OCI-LY7 (cell line): ENCODE measurements at regions not wholly inside any gene's neighbourhood (a gene's known extent, or its start where the extent isn't known, plus 50 kb on each side); places are given as distances from the start of the nearest gene placed in this dataset.

Source experiments
- BruUV-seq: library from RNA; stranded (reverse); fragments of 400-500 nt; replicated peaks from 2 replicates; lab custom pipeline; 2021; lab: Mats Ljungman, UMichigan
- CTCF ChIA-PET: fragments of 300-600 bp; sonication (Branson Sonifier 250); formaldehyde crosslinking; loops from one replicate; lab custom pipeline; 2022; ENCODE audit warnings: antibody characterized with exemption; ENCODE audit not compliant: unreplicated experiment; lab: Charles Lee
- POLR2A ChIA-PET: fragments of 300-600 bp; sonication (Branson Sonifier 250); formaldehyde crosslinking; loops from one replicate; lab custom pipeline; 2022; ENCODE audit warnings: antibody characterized with exemption; lab: Charles Lee
- DNase-seq: peaks from one replicate; pipeline ENCODE4 v3.0.0-alpha.2; 2015; ENCODE audit warnings: low spot score
- H2AFZ ChIP-seq: fragments of 200-600 bp; sonication (generic), shearing (Covaris generic); 2 replicates; pipeline ENCODE4 v1.6.1; 2014; ENCODE audit warnings: mild to moderate bottlenecking, antibody characterized with exemption, low read length, moderate library complexity
- H3K27ac ChIP-seq: fragments of 200-600 bp; sonication (generic); 2 replicates; pipeline ENCODE4 v1.5.1; 2014; ENCODE audit warnings: mixed run types, low read depth, mild to moderate bottlenecking, moderate library complexity, low read length, inconsistent platforms; ENCODE audit not compliant: poor library complexity, severe bottlenecking
- H3K36me3 ChIP-seq: fragments of 200-600 bp; sonication (generic); 2 replicates; pipeline ENCODE4 v1.6.1; 2014; ENCODE audit warnings: mild to moderate bottlenecking, antibody characterized with exemption, low read length, moderate library complexity, mixed read lengths; ENCODE audit not compliant: insufficient read depth
- H3K4me1 ChIP-seq: fragments of 200-600 bp; sonication (generic); 2 replicates; pipeline ENCODE4 v1.5.1; 2014; ENCODE audit warnings: mild to moderate bottlenecking, low read length; ENCODE audit not compliant: insufficient read depth, poor library complexity, severe bottlenecking
- H3K4me2 ChIP-seq: fragments of 200-600 bp; sonication (generic); 2 replicates; pipeline ENCODE4 v1.6.1; 2014; ENCODE audit warnings: mild to moderate bottlenecking, low read length
- H3K4me3 ChIP-seq: fragments of 200-600 bp; sonication (generic); 2 replicates; pipeline ENCODE4 v1.5.1; 2014; ENCODE audit warnings: mild to moderate bottlenecking, low read depth, low read length; ENCODE audit not compliant: poor library complexity, severe bottlenecking
- H3K79me2 ChIP-seq: fragments of 200-600 bp; sonication (generic); 2 replicates; pipeline ENCODE4 v1.6.1; 2016; ENCODE audit warnings: low read depth, mild to moderate bottlenecking, low read length, moderate library complexity, mixed read lengths; ENCODE audit not compliant: insufficient read depth
- H3K9me2 ChIP-seq: fragments of 200-600 bp; sonication (generic); 2 replicates; pipeline ENCODE4 v1.6.1; 2016; ENCODE audit warnings: mild to moderate bottlenecking, low read length, mixed read lengths; ENCODE audit not compliant: insufficient read depth
- H3K9me3 ChIP-seq: fragments of 200-600 bp; sonication (generic); 2 replicates; pipeline ENCODE4 v1.6.1; 2014; ENCODE audit warnings: mild to moderate bottlenecking, mixed run types, low read length, mixed read lengths
- H4K20me1 ChIP-seq: fragments of 200-600 bp; sonication (generic); 2 replicates; pipeline ENCODE4 v1.6.1; 2014; ENCODE audit warnings: mild to moderate bottlenecking, antibody characterized with exemption, low read length, moderate library complexity, mixed read lengths; ENCODE audit not compliant: insufficient read depth
- CTCF ChIP-seq: fragments of 200-600 bp; sonication (generic); conservative IDR thresholded peaks from 2 replicates; pipeline ENCODE4 v1.5.1; 2014; ENCODE audit warnings: mild to moderate bottlenecking, antibody characterized with exemption, low read length, moderate library complexity, mixed read lengths
- EZH2phosphoT487 ChIP-seq: fragments of 200-600 bp; sonication (generic); IDR thresholded peaks from 2 replicates; pipeline ENCODE4 v1.6.1; 2018; ENCODE audit warnings: low read depth, borderline replicate concordance, mild to moderate bottlenecking, mixed run types, antibody characterized with exemption, low read length, moderate library complexity, mixed read lengths
- intact Hi-C: fragments of 100-400 bp; cut with micrococcal nuclease; formaldehyde crosslinking; loops from one replicate; pipeline ENCODE4 v1.10.0; 2022; ENCODE audit not compliant: unreplicated experiment

GRCh38 chr14:35992816-35993683 is 166.9 kb downstream of the BRMS1L start:
- no TSS peak for BruUV-seq

GRCh38 chr14:35991356-35991755 is 165.2 kb downstream of the BRMS1L start:
- Histone ChIP-seq H3K4me1 (no peaks in the 10 kb centered on the region), H3K79me2 (no peaks in the 10 kb centered on the region), H3K27ac (no peak overlapping the region), H3K9me3 (no peaks in the 10 kb centered on the region), H3K36me3 (no peaks in the 10 kb centered on the region), H3K4me3 (no peak overlapping the region), H3K4me2 (no peak overlapping the region), H4K20me1 (no peaks in the 10 kb centered on the region), H2AFZ (no peak overlapping the region), H3K9me2 (no peaks in the 10 kb centered on the region)
- CTCF ChIA-PET, result no interaction called here
- no TSS peak for BruUV-seq
- DNase-seq, result no peak
- POLR2A ChIA-PET, result no interaction called here
- intact Hi-C loops, result no loop called here
- no peak for TF ChIP-seq EZH2phosphoT487
- no peak for TF ChIP-seq CTCF

More at GRCh38 chr14:35992816-35993683, 166.9 kb downstream of the BRMS1L start:
- no peaks in the 10 kb centered on the region for H3K36me3 ChIP-seq
- ChIA-PET CTCF (no interaction called here), POLR2A (interaction anchor here (1.0 kb wide), 1 partner anchor 8 kb away, joined by 3 read pairs; no protein-coding TSS in a partner anchor)
- intact Hi-C loops, result no loop called here
- no peak for DNase-seq
- H3K79me2 ChIP-seq, result no peaks in the 10 kb centered on the region
- no peaks in the 10 kb centered on the region for H3K9me3 ChIP-seq
- no peak overlapping the region for H3K4me2 ChIP-seq
- TF ChIP-seq EZH2phosphoT487 (no peak), CTCF (no peak)
- H3K4me3 ChIP-seq, result no peak overlapping the region
- no peaks in the 10 kb centered on the region for H4K20me1 ChIP-seq
- H2AFZ ChIP-seq, result no peak overlapping the region
- no peaks in the 10 kb centered on the region for H3K4me1 ChIP-seq
- H3K9me2 ChIP-seq, result no peaks in the 10 kb centered on the region
- no peak overlapping the region for H3K27ac ChIP-seq

GRCh38 chr14:35989736-35990135 is 163.6 kb downstream of the BRMS1L start:
- CTCF ChIA-PET, result no interaction called here
- H3K9me2 ChIP-seq, result no peaks in the 10 kb centered on the region
- TF ChIP-seq CTCF, result no peak
- TF ChIP-seq EZH2phosphoT487, result no peak
- no peak overlapping the region for H3K27ac ChIP-seq
- H4K20me1 ChIP-seq, result no peaks in the 10 kb centered on the region
- H3K79me2 ChIP-seq, result no peaks in the 10 kb centered on the region
- intact Hi-C loops, result no loop called here
- H3K36me3 ChIP-seq, result no peaks in the 10 kb centered on the region
- no peaks in the 10 kb centered on the region for H3K4me1 ChIP-seq
- no peak for DNase-seq
- H3K9me3 ChIP-seq, result no peaks in the 10 kb centered on the region
- H3K4me2 ChIP-seq, result no peak overlapping the region
- H2AFZ ChIP-seq, result no peak overlapping the region
- BruUV-seq, result no TSS peak
- POLR2A ChIA-PET, result no interaction called here
- H3K4me3 ChIP-seq, result no peak overlapping the region
